ENCODE measurements at regions not wholly inside any gene's neighbourhood (a gene's known extent, or its start where the extent isn't known, plus 50 kb on each side); places are given as distances from the start of the nearest gene placed in this dataset.

DNA sequence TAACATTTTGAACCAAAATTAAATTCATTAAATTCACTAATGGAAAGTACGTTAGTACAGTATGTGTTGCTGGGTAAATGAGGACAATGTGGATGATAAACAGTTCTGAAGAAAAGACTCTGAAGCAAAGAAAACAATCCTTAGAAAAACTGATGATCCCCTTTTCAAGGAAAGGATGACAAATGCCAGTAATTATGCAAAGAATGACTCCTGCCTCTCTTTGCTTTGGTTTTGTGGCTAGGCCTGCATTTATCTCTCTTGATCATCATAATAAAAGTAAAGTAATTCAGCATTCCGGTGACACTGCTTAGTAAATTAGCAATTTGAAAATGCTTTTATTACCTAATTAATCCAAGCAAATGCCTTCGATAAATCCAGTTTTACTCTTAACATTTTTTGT lies 652.2 kb upstream of the DIPK2B start:
- Histone ChIP-seq H3K56ac (ENCODE audit: extremely low read depth, insufficient read depth, low read length) (no peak overlapping the region), H3K14ac (replicated peaks; ENCODE audit: low read depth, low read length) (no peak overlapping the region), H3K27ac (ENCODE audit: insufficient read depth, low read length) (no peak overlapping the region), H4K8ac (ENCODE audit: low read depth in 2 of 2, low read length in 2 of 2) (no peak overlapping the region), H3K9me3 (ENCODE audit: control insufficient read depth, insufficient read depth, low read length) (no peaks in the 10 kb centered on the region), H3K18ac (ENCODE audit: low read depth, low read length) (no peak overlapping the region), H3K4me1 (ENCODE audit: control insufficient read depth, insufficient read depth, low read length) (peaks cover 2% of the 10 kb centered on the region; the same call in 1 of the 2 replicates), H4K20me1 (ENCODE audit: insufficient read depth, low read length) (no peaks in the 10 kb centered on the region), H3K27me3 (ENCODE audit: control insufficient read depth, insufficient read depth, low read length) (peaks cover 6% of the 10 kb centered on the region), H3K4me2 (ENCODE audit: low read depth, low read length) (no peak overlapping the region), H2AFZ (replicated peaks; ENCODE audit: low read length, poor library complexity) (no peak overlapping the region), H2BK15ac (ENCODE audit: low read depth, low read length) (no peak overlapping the region), H2BK120ac (ENCODE audit: low read depth, low read length) (no peak overlapping the region), H3K23ac (ENCODE audit: low read depth, low read length) (no peak overlapping the region), H3K9me1 (ENCODE audit: insufficient read depth, low read length) (no peaks in the 10 kb centered on the region), H3K79me1 (ENCODE audit: low read depth in 1 of 2, low read length in 2 of 2) (peaks cover 0 to 3% of the 10 kb centered on the region in 2 experiments; a peak in 1 of 4 replicates), H3K4ac (ENCODE audit: low read depth, low read length) (no peak overlapping the region), H2AK5ac (ENCODE audit: low read depth, low read length) (no peak overlapping the region), H2BK20ac (ENCODE audit: low read depth, low read length) (no peak overlapping the region), H4K5ac (ENCODE audit: low read depth, low read length) (no peak overlapping the region), H2BK5ac (ENCODE audit: low read depth, low read length, poor library complexity, severe bottlenecking) (no peak overlapping the region), H3K9ac (ENCODE audit: low read depth, low read length) (no peak overlapping the region), H3K36me3 (ENCODE audit: control insufficient read depth, insufficient read depth, low read length) (peaks cover 3% of the 10 kb centered on the region; the same call in 1 of the 2 replicates), H3K4me3 (ENCODE audit: insufficient read depth, low read depth, low read length) (no peak overlapping the region), H4K91ac (ENCODE audit: insufficient read depth, low read depth, low read length) (no peak overlapping the region), H2AK9ac (replicated peaks; ENCODE audit: low read depth, low read length, poor library complexity) (no peak overlapping the region)
- intact Hi-C loops (cut with micrococcal nuclease) (no loop called here), dilution Hi-C loops (cut with HindIII; ENCODE audit: low sequenced_read_pairs, unreplicated experiment) (no loop called here), in situ Hi-C loops (cut with MboI; ENCODE audit: low sequenced_read_pairs) (no loop called here)
- no TSS peak for BruUV-seq (replicated peaks)
- TF ChIP-seq MAZ (IDR thresholded peaks at IDR 0.05; ENCODE audit: borderline replicate concordance, low read depth, low read length) (no peak), CHD1 (IDR thresholded peaks at IDR 0.05; ENCODE audit: low read depth, low read length) (no peak)
- TF ChIP-seq, protein P1, sequence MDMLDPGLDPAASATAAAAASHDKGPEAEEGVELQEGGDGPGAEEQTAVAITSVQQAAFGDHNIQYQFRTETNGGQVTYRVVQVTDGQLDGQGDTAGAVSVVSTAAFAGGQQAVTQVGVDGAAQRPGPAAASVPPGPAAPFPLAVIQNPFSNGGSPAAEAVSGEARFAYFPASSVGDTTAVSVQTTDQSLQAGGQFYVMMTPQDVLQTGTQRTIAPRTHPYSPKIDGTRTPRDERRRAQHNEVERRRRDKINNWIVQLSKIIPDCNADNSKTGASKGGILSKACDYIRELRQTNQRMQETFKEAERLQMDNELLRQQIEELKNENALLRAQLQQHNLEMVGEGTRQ (IDR thresholded peaks at IDR 0.05; ENCODE audit: low read depth, low read length) = no peak
- ATAC-seq (ENCODE audit: low read depth) (no peak), DNase-seq (no peak)
- WGBS, 2 experiments (ENCODE audit: extremely low coverage in 2 of 2, insufficient read length in 1 of 2) = no CpG with 5 or more reads among the region's 3 CpGs
- ChIA-PET POLR2A (ENCODE audit: unreplicated experiment) (interaction anchor here (0.7 kb wide), 1 partner anchor 51 kb away, joined by 4 read pairs; no protein-coding TSS in a partner anchor), CTCF (interaction anchor here (1.3 kb wide), 1 partner anchor 16 kb away, joined by 3 read pairs; no protein-coding TSS in a partner anchor)

Measured in IMR-90 (cell line).